IMR-90 (cell line): ENCODE measurements at regions not wholly inside any gene's neighbourhood (a gene's known extent, or its start where the extent isn't known, plus 50 kb on each side); places are given as distances from the start of the nearest gene placed in this dataset.

ENCODE experiments used
- ATAC-seq: fragments of 200-7000 bp; cut with Tn5 transposase; 2 replicates; pipeline ENCODE4 v1.9.1; 2020; ENCODE audit warnings: low read depth, mild to moderate bottlenecking, moderate library complexity
- BruUV-seq: library from RNA; stranded (reverse); fragments of 400-500 nt; replicated peaks from 2 replicates; lab custom pipeline; 2021; lab: Mats Ljungman, UMichigan
- CTCF ChIA-PET: fragments of 300-600 bp; formaldehyde crosslinking; extraction: SDS; loops from one replicate; lab custom pipeline; 2021; ENCODE audit warnings: antibody characterized with exemption; lab: Yijun Ruan, JAX
- POLR2A ChIA-PET: fragments of 300-600 bp; sonication (Branson Sonifier 250); formaldehyde crosslinking; loops from one replicate; lab custom pipeline; 2022; ENCODE audit warnings: antibody characterized with exemption; ENCODE audit not compliant: unreplicated experiment; lab: Charles Lee
- DNase-seq: peaks from one replicate; pipeline ENCODE4 v3.0.0; 2013
- H2AFZ ChIP-seq: replicated peaks from 2 replicates; pipeline ENCODE3; 2013; ENCODE audit warnings: low read length, mild to moderate bottlenecking; ENCODE audit not compliant: poor library complexity
- H2AK5ac ChIP-seq: 2 replicates; pipeline ENCODE4 v1.6.1; 2013; ENCODE audit warnings: low read depth, low read length, inconsistent platforms
- H2AK9ac ChIP-seq: replicated peaks from 2 replicates; pipeline ENCODE3; 2013; ENCODE audit warnings: mild to moderate bottlenecking, low read depth, low read length, moderate library complexity; ENCODE audit not compliant: poor library complexity
- H2BK120ac ChIP-seq: 2 replicates; pipeline ENCODE4 v1.6.1; 2013; ENCODE audit warnings: low read depth, low read length, inconsistent platforms
- H2BK15ac ChIP-seq: 3 replicates; pipeline ENCODE4 v1.6.1; 2013; ENCODE audit warnings: low read depth, low read length, inconsistent platforms
- H2BK20ac ChIP-seq: 2 replicates; pipeline ENCODE4 v1.6.1; 2013; ENCODE audit warnings: low read depth, mild to moderate bottlenecking, inconsistent platforms, low read length, moderate library complexity
- H2BK5ac ChIP-seq: 2 replicates; pipeline ENCODE4 v1.6.1; 2013; ENCODE audit warnings: mild to moderate bottlenecking, low read depth, low read length, inconsistent platforms; ENCODE audit not compliant: poor library complexity, severe bottlenecking
- H3K14ac ChIP-seq: replicated peaks from 2 replicates; pipeline ENCODE4 v1.6.1; 2013; ENCODE audit warnings: low read depth, low read length, inconsistent platforms
- H3K18ac ChIP-seq: 2 replicates; pipeline ENCODE4 v1.6.1; 2013; ENCODE audit warnings: low read depth, low read length, control low read depth
- H3K23ac ChIP-seq: 2 replicates; pipeline ENCODE4 v1.6.1; 2013; ENCODE audit warnings: low read depth, low read length, inconsistent platforms
- H3K27ac ChIP-seq: 2 replicates; pipeline ENCODE4 v1.5.1; 2013; ENCODE audit warnings: mild to moderate bottlenecking, control low read depth, low read length; ENCODE audit not compliant: insufficient read depth
- H3K27me3 ChIP-seq: 2 replicates; pipeline ENCODE4 v1.6.1; 2013; ENCODE audit warnings: low read length; ENCODE audit not compliant: control insufficient read depth, insufficient read depth
- H3K36me3 ChIP-seq: 2 replicates; pipeline ENCODE4 v1.6.1; 2013; ENCODE audit warnings: low read length, mixed read lengths; ENCODE audit not compliant: control insufficient read depth, insufficient read depth
- H3K4ac ChIP-seq: 2 replicates; pipeline ENCODE4 v1.6.1; 2013; ENCODE audit warnings: low read depth, low read length, inconsistent platforms
- H3K4me1 ChIP-seq: 2 replicates; pipeline ENCODE4 v1.6.1; 2013; ENCODE audit warnings: low read length, mixed read lengths; ENCODE audit not compliant: control insufficient read depth, insufficient read depth
- H3K4me2 ChIP-seq: 2 replicates; pipeline ENCODE4 v1.6.1; 2013; ENCODE audit warnings: low read depth, mild to moderate bottlenecking, control low read depth, low read length, moderate library complexity
- H3K4me3 ChIP-seq: 2 replicates; pipeline ENCODE4 v1.5.1; 2013; ENCODE audit warnings: low read depth, mild to moderate bottlenecking, control low read depth, low read length, moderate library complexity; ENCODE audit not compliant: insufficient read depth
- H3K56ac ChIP-seq: 2 replicates; pipeline ENCODE4 v1.6.1; 2013; ENCODE audit warnings: low read length, inconsistent platforms; ENCODE audit not compliant: insufficient read depth; ENCODE audit errors: extremely low read depth
- H3K79me1 ChIP-seq, 2 experiments: 2 replicates each; pipeline ENCODE4 v1.6.1; 2013; ENCODE audit warnings: low read length in 2 of 2, inconsistent platforms in 1 of 2, low read depth in 1 of 2
- H3K9ac ChIP-seq: 2 replicates; pipeline ENCODE4 v1.6.1; 2013; ENCODE audit warnings: low read depth, low read length, control low read depth
- H3K9me1 ChIP-seq: 2 replicates; pipeline ENCODE4 v1.6.1; 2013; ENCODE audit warnings: low read length, inconsistent platforms; ENCODE audit not compliant: insufficient read depth
- H3K9me3 ChIP-seq: 2 replicates; pipeline ENCODE4 v1.6.1; 2013; ENCODE audit warnings: low read length; ENCODE audit not compliant: control insufficient read depth, insufficient read depth
- H4K20me1 ChIP-seq: 2 replicates; pipeline ENCODE4 v1.6.1; 2013; ENCODE audit warnings: low read length, inconsistent platforms; ENCODE audit not compliant: insufficient read depth
- H4K5ac ChIP-seq: 2 replicates; pipeline ENCODE4 v1.6.1; 2013; ENCODE audit warnings: mild to moderate bottlenecking, low read depth, low read length, control low read depth
- H4K8ac ChIP-seq, 2 experiments: 2 replicates each; pipeline ENCODE4 v1.6.1; 2013; ENCODE audit warnings: low read depth in 2 of 2, low read length in 2 of 2, control low read depth in 1 of 2, inconsistent platforms in 1 of 2
- H4K91ac ChIP-seq: 2 replicates; pipeline ENCODE4 v1.6.1; 2013; ENCODE audit warnings: low read depth, low read length, inconsistent platforms; ENCODE audit not compliant: insufficient read depth
- FOS ChIP-seq: fragments of 150-350 bp; IDR thresholded peaks from 2 replicates; pipeline ENCODE4 v1.6.1; 2016; ENCODE audit warnings: low read depth, low read length
- WGBS, 2 experiments: methylation state at CpG; one replicate each; pipeline versions ENCODE4 v1.1.5 to v1.1.7; 2013; ENCODE audit warnings: missing lambda C conversion rate in 2 of 2; ENCODE audit not compliant: insufficient read length in 1 of 2; ENCODE audit errors: extremely low coverage in 2 of 2; 5-methylcytosine and 5-hydroxymethylcytosine counted together
- dilution Hi-C: fragments of 300-500 bp; cut with HindIII; formaldehyde crosslinking; loops from one replicate; pipeline ENCODE4 v1.14.3; 2018; ENCODE audit warnings: low sequenced_read_pairs; ENCODE audit not compliant: unreplicated experiment
- in situ Hi-C: fragments of 300-500 bp; cut with MboI; formaldehyde crosslinking; loops from 3 replicates; pipeline ENCODE4 v1.14.3; 2019; ENCODE audit warnings: low sequenced_read_pairs, inconsistent platforms, mixed read lengths
- intact Hi-C: fragments of 100-400 bp; cut with micrococcal nuclease; formaldehyde crosslinking; loops from 2 replicates; pipeline ENCODE4 v1.10.0; 2022
- TF ChIP-seq, protein P1 (sequence below): fragments of 150-350 bp; IDR thresholded peaks from 2 replicates; pipeline ENCODE4 v1.6.1; 2017; ENCODE audit warnings: mild to moderate bottlenecking, antibody characterized with exemption, low read length, low read depth

DNA sequence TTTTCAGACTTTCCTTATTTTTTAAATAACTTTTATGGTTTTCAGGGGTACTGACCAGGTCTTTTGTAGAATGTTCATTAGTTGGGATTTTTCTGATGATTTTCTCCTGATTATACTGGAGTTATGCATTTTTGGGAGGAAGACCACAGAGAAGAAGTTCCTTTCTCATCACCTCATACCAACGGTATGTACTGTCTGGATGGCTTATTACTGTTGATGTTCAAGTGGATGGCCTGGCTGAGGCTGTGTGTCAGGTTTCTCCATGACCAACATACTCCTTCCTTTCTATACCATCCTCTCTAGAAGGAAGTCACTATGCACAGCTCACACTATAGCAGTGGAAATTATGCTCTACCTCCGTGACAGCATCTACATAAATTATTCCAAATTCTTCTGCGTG is 71.1 kb upstream of the NR3C1 start:
- CTCF ChIA-PET: no interaction called here

More for the DNA sequence above, 71.1 kb upstream of the NR3C1 start:
- ATAC-seq: no peak
- H3K4ac ChIP-seq: peak overlapping the region; percentile 8; the same call in 1 of the 2 replicates
- peaks cover 15% of the 10 kb centered on the region for H3K9me1 ChIP-seq
- H4K5ac ChIP-seq: no peak overlapping the region
- dilution Hi-C loops: no loop called here
- no peak overlapping the region for H3K4me2 ChIP-seq
- H3K23ac ChIP-seq: no peak overlapping the region
- H3K27ac ChIP-seq: no peak overlapping the region
- peaks cover 12% of the 10 kb centered on the region for H3K4me1 ChIP-seq
- H4K91ac ChIP-seq: no peak overlapping the region
- H3K79me1 ChIP-seq: no peaks in the 10 kb centered on the region
- H2BK120ac ChIP-seq: peak overlapping the region; percentile 3; the same call in 1 of the 2 replicates
- in situ Hi-C loops: no loop called here
- no peak overlapping the region for H4K8ac ChIP-seq
- no peaks in the 10 kb centered on the region for H3K27me3 ChIP-seq
- intact Hi-C loops: no loop called here
- TF ChIP-seq, protein P1, sequence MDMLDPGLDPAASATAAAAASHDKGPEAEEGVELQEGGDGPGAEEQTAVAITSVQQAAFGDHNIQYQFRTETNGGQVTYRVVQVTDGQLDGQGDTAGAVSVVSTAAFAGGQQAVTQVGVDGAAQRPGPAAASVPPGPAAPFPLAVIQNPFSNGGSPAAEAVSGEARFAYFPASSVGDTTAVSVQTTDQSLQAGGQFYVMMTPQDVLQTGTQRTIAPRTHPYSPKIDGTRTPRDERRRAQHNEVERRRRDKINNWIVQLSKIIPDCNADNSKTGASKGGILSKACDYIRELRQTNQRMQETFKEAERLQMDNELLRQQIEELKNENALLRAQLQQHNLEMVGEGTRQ: no peak
- TF ChIP-seq FOS: no peak
- H2BK20ac ChIP-seq: 0 out of 2 replicates have a peak overlapping the region, but pooled peaks have one; percentile 12
- H3K18ac ChIP-seq: no peak overlapping the region
- no peaks in the 10 kb centered on the region for H4K20me1 ChIP-seq
- H2AK5ac ChIP-seq: no peak overlapping the region
- no peaks in the 10 kb centered on the region for H3K9me3 ChIP-seq
- no peak overlapping the region for H3K56ac ChIP-seq
- peak; percentile 46 for DNase-seq
- no peak overlapping the region for H2BK15ac ChIP-seq
- H2AK9ac ChIP-seq: no peak overlapping the region
- BruUV-seq: no TSS peak
- H2AFZ ChIP-seq: no peak overlapping the region
- no peak overlapping the region for H3K9ac ChIP-seq
- POLR2A ChIA-PET: no interaction called here
- 0 out of 2 replicates have a peak overlapping the region, but pooled peaks have one; percentile 17 for H3K14ac ChIP-seq
- no peak overlapping the region for H3K4me3 ChIP-seq
- H2BK5ac ChIP-seq: no peak overlapping the region
- no CpG with 5 or more reads among the region's 3 CpGs for WGBS, 2 experiments
- H3K36me3 ChIP-seq: no peaks in the 10 kb centered on the region
